B cell (primary cell): ENCODE measurements at regions not wholly inside any gene's neighbourhood (a gene's known extent, or its start where the extent isn't known, plus 50 kb on each side); places are given as distances from the start of the nearest gene placed in this dataset.

Experiments used
- CTCF ChIP-seq: fragments of 200-600 bp; IDR thresholded peaks from one replicate; pipeline ENCODE4 v1.8.0; 2022; ENCODE audit warnings: antibody characterized with exemption, mild to moderate bottlenecking
- EZH2 ChIP-seq: IDR thresholded peaks from 2 replicates; pipeline ENCODE4 v1.6.1; 2012; ENCODE audit warnings: borderline replicate concordance, low read depth, mild to moderate bottlenecking, moderate library complexity, low read length; ENCODE audit not compliant: insufficient read depth, poor library complexity, severe bottlenecking

GRCh38 chr3:20861454-20861853 lies 675.4 kb upstream of the SGO1 start:
- TF ChIP-seq CTCF (no peak), EZH2 (no peak)
